Testis (tissue), 2 donors: ENCODE measurements at regions not wholly inside any gene's neighbourhood (a gene's known extent, or its start where the extent isn't known, plus 50 kb on each side); places are given as distances from the start of the nearest gene placed in this dataset.

Experiments
- DNase-seq: peaks from one replicate; pipeline ENCODE4 v3.0.0-alpha.2; 2019
- H3K27ac ChIP-seq, 2 donors: fragments of 200-600 bp; sonication (generic); one replicate each; pipeline ENCODE4 v1.5.1; 2019
- H3K27me3 ChIP-seq: fragments of 200-600 bp; sonication (generic); one replicate; pipeline ENCODE4 v1.5.1; 2019
- H3K36me3 ChIP-seq: fragments of 200-600 bp; sonication (generic); one replicate; pipeline ENCODE4 v1.5.1; 2017; ENCODE audit warnings: low read depth; ENCODE audit errors: missing control alignments
- H3K4me1 ChIP-seq: fragments of 200-600 bp; sonication (generic); one replicate; pipeline ENCODE4 v1.5.1; 2019
- H3K4me3 ChIP-seq, 2 donors: fragments of 200-600 bp; sonication (generic); one replicate each; pipeline ENCODE4 v1.5.1; 2017 to 2019
- H3K9me3 ChIP-seq: fragments of 200-600 bp; sonication (generic); one replicate; pipeline ENCODE4 v1.5.1; 2017
- POLR2A ChIP-seq: fragments of 450-650 bp; IDR thresholded peaks from one replicate; pipeline ENCODE4 v1.6.1; 2017; ENCODE audit warnings: antibody characterized with exemption, mild to moderate bottlenecking, moderate library complexity
- WGBS, 2 donors: methylation state at CpG; one replicate each; pipeline ENCODE4 v1.1.5; 2018; 5-methylcytosine and 5-hydroxymethylcytosine counted together
- intact Hi-C: fragments of 100-400 bp; cut with DNase I; formaldehyde crosslinking; loops from one replicate; pipeline ENCODE4 v1.15.1; 2023; ENCODE audit warnings: low total_unique reads
- TF ChIP-seq, protein P1 (sequence below), 3 experiments: fragments of 450-650 bp in 2 of 3; fragments of 200-600 bp in 1 of 3; sonication (generic) in 1 of 3; IDR thresholded peaks; one replicate each; pipeline ENCODE4 v1.5.1; 2016 to 2019; ENCODE audit warnings: antibody characterized with exemption in 3 of 3, mild to moderate bottlenecking in 2 of 3, moderate library complexity in 1 of 3

DNA sequence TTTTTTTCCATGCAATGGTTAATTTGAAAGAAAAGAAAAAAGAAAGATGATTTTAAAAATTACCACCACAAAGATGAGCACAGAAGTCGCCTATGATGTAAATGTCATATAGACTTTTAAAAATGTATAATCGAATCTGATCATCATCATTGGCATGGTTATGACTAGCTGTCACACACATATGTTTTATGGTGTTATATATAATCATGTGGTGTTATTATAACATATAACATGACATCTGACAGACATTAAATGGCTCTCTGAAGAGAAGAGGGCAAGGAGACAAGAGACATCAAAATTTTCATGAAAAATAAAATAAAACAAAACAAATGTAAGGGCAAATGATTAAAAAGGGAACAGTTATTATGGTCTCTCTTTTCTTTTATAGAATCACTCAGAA is 217.5 kb downstream of the TMEM161B start:
- Histone ChIP-seq H3K27ac (no peak overlapping the region), H3K4me3 (no peak overlapping the region), H3K36me3 (no peaks in the 10 kb centered on the region), H3K9me3 (no peaks in the 10 kb centered on the region), H3K27me3 (no peaks in the 10 kb centered on the region), H3K4me1 (no peaks in the 10 kb centered on the region)
- TF ChIP-seq, protein P1, sequence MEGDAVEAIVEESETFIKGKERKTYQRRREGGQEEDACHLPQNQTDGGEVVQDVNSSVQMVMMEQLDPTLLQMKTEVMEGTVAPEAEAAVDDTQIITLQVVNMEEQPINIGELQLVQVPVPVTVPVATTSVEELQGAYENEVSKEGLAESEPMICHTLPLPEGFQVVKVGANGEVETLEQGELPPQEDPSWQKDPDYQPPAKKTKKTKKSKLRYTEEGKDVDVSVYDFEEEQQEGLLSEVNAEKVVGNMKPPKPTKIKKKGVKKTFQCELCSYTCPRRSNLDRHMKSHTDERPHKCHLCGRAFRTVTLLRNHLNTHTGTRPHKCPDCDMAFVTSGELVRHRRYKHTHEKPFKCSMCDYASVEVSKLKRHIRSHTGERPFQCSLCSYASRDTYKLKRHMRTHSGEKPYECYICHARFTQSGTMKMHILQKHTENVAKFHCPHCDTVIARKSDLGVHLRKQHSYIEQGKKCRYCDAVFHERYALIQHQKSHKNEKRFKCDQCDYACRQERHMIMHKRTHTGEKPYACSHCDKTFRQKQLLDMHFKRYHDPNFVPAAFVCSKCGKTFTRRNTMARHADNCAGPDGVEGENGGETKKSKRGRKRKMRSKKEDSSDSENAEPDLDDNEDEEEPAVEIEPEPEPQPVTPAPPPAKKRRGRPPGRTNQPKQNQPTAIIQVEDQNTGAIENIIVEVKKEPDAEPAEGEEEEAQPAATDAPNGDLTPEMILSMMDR (IDR thresholded peaks at IDR 0.05) = no peak
- TF ChIP-seq POLR2A = no peak
- 85 to 86% methylated on average over 2 of the region's 2 CpGs for WGBS, 2 donors
- intact Hi-C loops = no loop called here
- DNase-seq = no peak

DNA sequence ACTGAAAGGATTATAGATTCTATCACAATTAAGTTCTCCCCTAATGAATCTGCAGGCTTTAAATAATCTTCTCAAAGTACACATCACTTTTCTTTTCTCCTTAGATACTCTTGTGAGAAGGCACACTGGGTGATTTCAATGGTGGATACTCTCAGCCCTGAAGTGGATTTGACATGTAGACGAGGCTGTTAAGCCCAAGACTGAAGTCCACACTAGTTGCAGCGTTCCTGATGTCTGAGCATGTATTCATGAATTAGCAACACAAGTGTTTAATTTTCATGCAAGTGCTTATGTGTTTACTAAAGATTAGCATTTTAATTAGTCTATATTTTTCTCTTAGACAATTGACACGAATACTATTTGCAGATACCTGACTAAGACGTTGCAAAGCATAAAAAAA is 218.9 kb downstream of the TMEM161B start:
- Histone ChIP-seq H3K27ac (no peak overlapping the region), H3K36me3 (no peaks in the 10 kb centered on the region), H3K4me3 (no peak overlapping the region), H3K9me3 (no peaks in the 10 kb centered on the region), H3K4me1 (no peaks in the 10 kb centered on the region), H3K27me3 (no peaks in the 10 kb centered on the region)
- DNase-seq = no peak
- intact Hi-C loops = no loop called here
- 39 to 47% methylated on average over 4 of the region's 4 CpGs for WGBS, 2 donors
- TF ChIP-seq POLR2A = no peak
- TF ChIP-seq, protein P1 (IDR thresholded peaks at IDR 0.05) = no peak

DNA sequence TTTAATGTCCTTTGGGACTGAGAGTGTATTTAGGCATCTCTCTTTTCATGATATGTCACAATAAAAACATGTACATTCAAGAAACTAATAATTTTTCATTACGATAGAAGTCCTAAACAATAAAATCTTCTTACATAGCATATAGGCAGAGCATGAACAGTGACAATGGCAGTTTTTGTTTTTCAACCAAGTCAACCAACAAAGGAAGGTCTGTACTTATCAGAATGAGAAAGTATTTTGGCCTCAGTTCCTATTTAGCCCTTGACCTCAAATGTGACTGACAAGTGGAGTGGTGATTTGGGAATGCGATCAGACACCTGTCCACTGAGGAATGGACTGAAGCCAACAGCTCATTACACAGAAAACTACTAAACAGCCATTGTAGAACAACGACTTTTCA is 219.5 kb downstream of the TMEM161B start:
- TF ChIP-seq, protein P1 (IDR thresholded peaks at IDR 0.05) = no peak
- TF ChIP-seq POLR2A = no peak
- 72 to 81% methylated on average over 3 of the region's 3 CpGs for WGBS, 2 donors
- no peaks in the 10 kb centered on the region for H3K27me3 ChIP-seq
- DNase-seq = no peak
- no peak overlapping the region for H3K4me3 ChIP-seq
- no peaks in the 10 kb centered on the region for H3K4me1 ChIP-seq
- H3K27ac ChIP-seq = no peak overlapping the region
- no peaks in the 10 kb centered on the region for H3K9me3 ChIP-seq
- intact Hi-C loops = no loop called here
- H3K36me3 ChIP-seq = no peaks in the 10 kb centered on the region

DNA sequence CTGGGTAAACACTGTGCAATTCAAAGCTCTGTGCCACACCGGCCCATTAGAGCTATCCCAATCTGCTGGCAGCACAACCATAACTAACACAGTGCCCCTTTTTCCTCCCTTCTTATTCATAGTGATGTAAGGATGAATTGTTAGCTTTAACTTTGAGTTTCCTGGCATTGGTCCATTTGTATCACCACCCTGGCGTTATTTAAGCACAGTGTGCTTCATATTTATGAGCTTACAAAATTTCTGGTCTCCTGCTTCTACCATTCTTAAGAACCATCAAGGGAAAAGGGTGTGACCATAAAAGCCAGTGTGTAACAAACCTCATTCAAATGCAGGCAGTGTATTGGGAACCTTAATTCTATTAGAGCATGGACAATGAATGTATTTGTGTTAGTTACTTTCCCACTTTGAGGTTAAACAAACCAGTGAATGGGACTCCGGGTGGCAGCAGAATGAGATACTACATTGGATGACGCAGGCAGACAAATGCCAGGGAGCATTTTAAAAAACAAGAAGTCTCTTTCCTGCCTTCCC is 222.6 kb downstream of the TMEM161B start:
- 72 to 85% methylated on average over 4 of the region's 4 CpGs for WGBS, 2 donors
- no peak for DNase-seq
- no peak overlapping the region for H3K4me3 ChIP-seq
- no peaks in the 10 kb centered on the region for H3K4me1 ChIP-seq
- H3K9me3 ChIP-seq = no peaks in the 10 kb centered on the region
- no peaks in the 10 kb centered on the region for H3K27me3 ChIP-seq
- H3K27ac ChIP-seq = no peak overlapping the region
- TF ChIP-seq, protein P1 (IDR thresholded peaks at IDR 0.05) = no peak
- TF ChIP-seq POLR2A = no peak
- intact Hi-C loops = no loop called here
- no peaks in the 10 kb centered on the region for H3K36me3 ChIP-seq

DNA sequence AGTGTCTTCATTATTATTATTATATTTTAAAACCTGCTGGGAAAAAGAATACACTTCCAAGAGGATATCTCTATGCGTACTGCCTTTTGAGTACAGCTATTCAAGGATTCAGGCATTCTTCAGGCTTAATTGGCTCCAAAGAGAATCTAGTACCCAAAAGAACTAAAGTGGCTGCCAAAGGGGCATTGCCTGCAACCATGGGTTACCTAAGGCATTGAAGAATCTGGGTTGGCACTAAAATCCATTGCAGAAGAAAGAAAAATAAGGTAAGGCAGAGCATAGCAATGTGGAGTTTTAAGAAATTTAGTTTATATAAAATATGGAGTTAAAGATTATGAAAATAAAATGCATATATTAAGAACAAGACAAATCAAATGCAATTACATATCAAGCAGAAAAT is 223.5 kb downstream of the TMEM161B start:
- 0% methylated on average over 1 of the region's 1 CpG for WGBS, 2 donors
- H3K27ac ChIP-seq = no peak overlapping the region

More for the DNA sequence above, 223.5 kb downstream of the TMEM161B start:
- TF ChIP-seq, protein P1 (IDR thresholded peaks at IDR 0.05) = no peak
- TF ChIP-seq POLR2A = no peak
- Histone ChIP-seq H3K27me3 (no peaks in the 10 kb centered on the region), H3K36me3 (no peaks in the 10 kb centered on the region), H3K9me3 (no peaks in the 10 kb centered on the region), H3K4me3 (no peak overlapping the region), H3K4me1 (no peaks in the 10 kb centered on the region)
- intact Hi-C loops = no loop called here
- DNase-seq = no peak
